Epithelial cell of esophagus (primary cell): ENCODE measurements at regions not wholly inside any gene's neighbourhood (a gene's known extent, or its start where the extent isn't known, plus 50 kb on each side); places are given as distances from the start of the nearest gene placed in this dataset.
A peak's percentile ranks its signal among the peaks of the same experiment; 100 is the strongest.

ENCODE experiments used
- DNase-seq: peaks from one replicate; pipeline ENCODE4 v3.0.0; 2010; ENCODE audit warnings: low read depth
- H3K4me3 ChIP-seq: 2 replicates; pipeline ENCODE4 v1.5.1; 2011; ENCODE audit warnings: mild to moderate bottlenecking, low read length, control low read depth
- TF ChIP-seq, protein P1 (sequence below): IDR thresholded peaks from 2 replicates; pipeline ENCODE4 v1.5.1; 2011; ENCODE audit warnings: low read depth, mild to moderate bottlenecking, low read length, control low read depth, inconsistent platforms; ENCODE audit not compliant: insufficient read depth; ENCODE audit errors: missing control alignments

DNA sequence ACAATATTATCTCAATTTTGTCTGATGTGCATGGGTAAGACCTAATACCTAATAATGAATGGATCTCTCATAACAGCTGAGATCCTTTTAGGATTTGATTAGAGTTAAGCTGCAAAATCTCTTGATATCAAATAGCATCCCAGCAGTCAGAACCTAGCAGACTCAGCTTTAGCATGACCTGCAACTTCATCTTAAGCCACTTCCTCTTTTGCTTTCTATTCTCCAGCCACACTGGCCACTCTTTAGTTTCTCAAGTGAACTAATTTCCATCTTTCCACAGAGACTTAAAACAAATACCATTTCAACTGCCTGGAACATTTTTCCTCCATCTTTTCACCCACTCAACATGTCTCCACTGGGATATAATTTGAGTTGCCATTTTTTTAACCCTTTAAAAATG lies 1251.6 kb upstream of the ZEB2 start:
- TF ChIP-seq, protein P1, sequence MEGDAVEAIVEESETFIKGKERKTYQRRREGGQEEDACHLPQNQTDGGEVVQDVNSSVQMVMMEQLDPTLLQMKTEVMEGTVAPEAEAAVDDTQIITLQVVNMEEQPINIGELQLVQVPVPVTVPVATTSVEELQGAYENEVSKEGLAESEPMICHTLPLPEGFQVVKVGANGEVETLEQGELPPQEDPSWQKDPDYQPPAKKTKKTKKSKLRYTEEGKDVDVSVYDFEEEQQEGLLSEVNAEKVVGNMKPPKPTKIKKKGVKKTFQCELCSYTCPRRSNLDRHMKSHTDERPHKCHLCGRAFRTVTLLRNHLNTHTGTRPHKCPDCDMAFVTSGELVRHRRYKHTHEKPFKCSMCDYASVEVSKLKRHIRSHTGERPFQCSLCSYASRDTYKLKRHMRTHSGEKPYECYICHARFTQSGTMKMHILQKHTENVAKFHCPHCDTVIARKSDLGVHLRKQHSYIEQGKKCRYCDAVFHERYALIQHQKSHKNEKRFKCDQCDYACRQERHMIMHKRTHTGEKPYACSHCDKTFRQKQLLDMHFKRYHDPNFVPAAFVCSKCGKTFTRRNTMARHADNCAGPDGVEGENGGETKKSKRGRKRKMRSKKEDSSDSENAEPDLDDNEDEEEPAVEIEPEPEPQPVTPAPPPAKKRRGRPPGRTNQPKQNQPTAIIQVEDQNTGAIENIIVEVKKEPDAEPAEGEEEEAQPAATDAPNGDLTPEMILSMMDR, result no peak
- DNase-seq, result no peak
- H3K4me3 ChIP-seq, result no peak overlapping the region

DNA sequence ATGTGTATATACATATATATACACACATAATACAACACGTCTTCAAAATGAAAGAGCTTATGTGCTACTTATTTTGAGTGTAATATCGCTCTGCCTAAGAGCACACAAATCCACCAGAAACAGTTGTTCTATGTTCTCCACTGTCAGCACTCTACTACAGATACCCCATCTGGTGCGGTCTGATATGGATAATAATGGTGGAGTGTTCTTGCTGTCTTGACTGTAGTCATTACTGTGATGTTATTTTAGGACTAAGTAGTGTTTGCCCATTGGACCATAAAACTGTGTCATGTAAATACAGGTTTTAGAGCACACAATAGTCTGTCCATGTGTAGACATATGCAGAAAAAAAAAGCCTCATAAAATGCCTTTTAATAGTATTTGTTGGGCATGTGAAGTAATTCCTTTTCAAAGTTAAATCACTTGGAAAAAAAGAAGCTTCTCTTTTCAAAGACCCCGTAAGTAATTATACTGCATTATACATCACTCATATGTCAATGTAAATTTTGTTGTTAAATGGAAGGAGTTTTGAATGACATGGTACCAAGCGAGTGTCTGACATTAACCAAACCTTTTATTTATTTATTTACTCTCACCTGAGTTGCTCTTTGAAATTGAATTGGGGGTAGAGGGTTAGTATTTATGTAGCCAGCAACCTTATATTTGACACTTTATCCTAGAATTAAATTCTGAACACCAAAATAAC lies 1249.2 kb upstream of the ZEB2 start:
- H3K4me3 ChIP-seq, result no peak overlapping the region
- TF ChIP-seq, protein P1, result no peak
- no peak for DNase-seq

DNA sequence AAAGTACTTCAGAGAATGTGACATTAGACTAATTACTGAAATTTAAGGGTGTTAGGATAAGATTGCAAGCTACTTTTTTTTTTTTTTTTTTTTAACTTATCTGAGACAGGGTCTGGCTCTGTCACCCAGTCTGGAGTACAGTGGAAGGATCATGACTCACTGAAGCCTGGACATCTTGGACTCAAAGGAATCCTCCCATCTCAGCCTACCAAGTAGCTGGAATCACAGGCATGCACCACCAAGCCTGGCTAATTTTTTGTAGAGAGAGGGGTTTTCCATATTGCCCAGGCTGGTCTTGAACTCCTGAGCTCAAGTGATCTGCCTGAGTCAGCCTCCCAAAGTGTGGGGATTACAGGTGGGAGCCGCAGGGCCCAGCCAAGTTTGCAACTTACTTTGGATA lies 1246.0 kb upstream of the ZEB2 start:
- TF ChIP-seq, protein P1, result no peak
- no peak for DNase-seq
- H3K4me3 ChIP-seq, result no peak overlapping the region

DNA sequence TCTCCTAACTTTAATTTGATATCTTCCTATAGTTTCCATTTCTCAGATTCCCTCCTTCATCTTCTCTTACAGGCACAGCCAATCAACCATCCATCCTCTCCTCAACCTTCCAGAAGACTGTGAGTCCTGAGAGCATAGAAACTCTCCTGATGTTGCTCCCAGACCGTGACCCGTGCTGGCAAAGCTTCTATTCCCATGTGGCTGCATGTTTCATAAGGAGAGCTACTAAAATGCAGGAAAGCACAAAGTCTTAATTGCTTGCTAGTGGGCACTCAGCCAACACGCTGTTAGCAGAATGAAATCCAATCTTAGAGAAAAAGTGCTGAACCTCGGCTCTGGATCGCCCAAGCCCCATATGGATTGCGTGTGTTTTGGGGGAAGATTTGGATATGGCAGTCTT lies 1244.7 kb upstream of the ZEB2 start:
- no peak for DNase-seq
- TF ChIP-seq, protein P1, result no peak
- H3K4me3 ChIP-seq, result no peak overlapping the region

DNA sequence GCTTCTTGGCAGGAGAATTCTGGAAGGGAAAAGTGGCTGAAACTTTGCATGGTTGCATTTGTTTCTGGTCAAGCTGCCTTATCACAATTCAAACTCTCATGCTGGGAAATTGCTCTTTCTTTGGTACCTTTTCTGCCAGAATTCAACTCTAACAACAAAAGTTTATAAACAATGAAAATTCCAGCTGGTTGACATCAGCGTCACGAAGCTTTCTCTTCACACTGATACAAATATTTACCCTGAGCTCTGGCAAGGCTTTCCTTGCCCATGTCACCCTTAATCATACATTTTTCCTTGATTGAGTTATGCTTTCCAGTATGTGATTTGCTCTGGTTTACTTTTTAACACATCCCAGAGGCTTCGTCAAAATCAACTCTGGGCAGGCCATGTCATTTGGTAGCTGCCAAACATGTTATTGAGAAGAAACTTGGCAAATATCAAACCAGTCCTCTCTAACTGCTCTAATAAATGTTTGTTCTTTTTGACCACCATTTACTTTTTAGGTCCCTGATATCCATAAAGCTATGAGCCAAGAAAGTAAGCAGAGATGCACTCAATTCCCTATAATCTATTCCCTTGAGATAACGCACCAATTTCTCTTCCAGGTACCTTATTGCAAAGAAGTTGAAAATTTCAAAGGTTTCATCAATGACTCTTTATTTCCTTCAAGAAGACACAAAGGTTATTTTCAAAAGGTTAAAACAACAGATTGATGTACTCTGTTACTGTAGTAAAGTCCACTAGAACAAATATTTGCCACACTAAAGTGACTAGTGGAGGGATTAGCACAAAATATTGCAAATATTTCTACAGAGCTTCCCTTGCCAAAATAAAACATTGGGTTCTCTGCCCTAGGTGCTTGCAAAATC lies 1241.1 kb upstream of the ZEB2 start:
- DNase-seq, result peak; percentile 87
- TF ChIP-seq, protein P1, result no peak
- H3K4me3 ChIP-seq, result no peak overlapping the region

DNA sequence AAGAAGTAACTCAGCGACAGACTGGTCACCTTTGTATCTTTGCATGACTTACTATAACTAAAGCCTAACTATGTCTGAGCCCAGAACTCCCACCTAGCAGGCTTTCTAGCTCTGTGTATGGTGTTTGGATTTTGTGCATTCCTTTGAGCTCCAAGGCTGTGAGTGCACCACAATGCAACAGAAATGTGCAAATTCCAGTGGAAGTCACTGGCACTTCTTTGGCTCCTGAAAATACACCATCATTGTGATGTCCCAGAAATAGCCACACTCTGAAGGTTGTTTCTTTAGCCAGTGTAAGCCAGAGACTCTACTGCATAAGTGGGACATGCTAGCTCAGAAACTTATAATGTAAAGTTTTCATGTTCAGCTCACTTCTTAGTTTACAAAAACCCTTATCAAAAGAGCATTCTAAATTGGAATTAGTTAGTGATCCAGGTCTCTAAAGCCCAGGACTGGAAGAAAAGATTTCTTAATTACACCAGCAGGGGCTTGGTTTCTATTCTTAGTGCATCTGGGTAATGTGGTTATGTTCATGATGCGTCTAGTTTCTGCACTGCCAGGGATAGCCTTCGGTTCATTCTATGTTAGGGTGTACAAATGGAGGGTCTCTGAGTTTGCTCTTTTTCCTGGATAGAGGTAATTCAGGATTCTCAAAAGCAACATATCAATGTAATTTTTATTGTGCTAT lies 1239.5 kb upstream of the ZEB2 start:
- H3K4me3 ChIP-seq, result no peak overlapping the region
- DNase-seq, result no peak
- TF ChIP-seq, protein P1, result no peak
